ENCODE measurements at regions not wholly inside any gene's neighbourhood (a gene's known extent, or its start where the extent isn't known, plus 50 kb on each side); places are given as distances from the start of the nearest gene placed in this dataset.

- Histone ChIP-seq H3K27ac (ENCODE audit: low read depth, low read length) (no peak overlapping the region), H3K36me3 (ENCODE audit: insufficient read depth, low read length) (no peaks in the 10 kb centered on the region), H3K4me1 (ENCODE audit: insufficient read depth, low read length) (no peaks in the 10 kb centered on the region), H3K4me3 (ENCODE audit: low read length in 2 of 2) (no peak overlapping the region), H3K27me3 (ENCODE audit: insufficient read depth, low read length) (no peaks in the 10 kb centered on the region), H3K9me3 (ENCODE audit: control insufficient read depth in 1 of 2, low read length in 2 of 2) (no peaks in the 10 kb centered on the region)
- H3K27ac Mint-ChIP-seq: no peak overlapping the region
- no peak for DNase-seq
- H3K4me1 Mint-ChIP-seq: no peaks in the 10 kb centered on the region
- ChIA-PET POLR2A (ENCODE audit: partially characterized antibody) (no interaction called here), CTCF (ENCODE audit: partially characterized antibody) (no interaction called here)
- H3K36me3 Mint-ChIP-seq: no peaks in the 10 kb centered on the region
- H3K27me3 Mint-ChIP-seq: no peaks in the 10 kb centered on the region
- intact Hi-C loops (cut with micrococcal nuclease): no loop called here
- no peak overlapping the region for H3K4me3 Mint-ChIP-seq
- peaks cover 0 to 4% (median 0%) of the 10 kb centered on the region in 8 donors for H3K9me3 Mint-ChIP-seq
These were observed 474.4 kb upstream of the HSF2 start for GRCh38 chr6:121925024-121925423.

GRCh38 chr6:121925534-121926255, 473.8 kb upstream of the HSF2 start:
- Histone ChIP-seq H3K27me3 (ENCODE audit: insufficient read depth, low read length) (no peaks in the 10 kb centered on the region), H3K9me3 (ENCODE audit: control insufficient read depth in 1 of 2, low read length in 2 of 2) (no peaks in the 10 kb centered on the region), H3K4me1 (ENCODE audit: insufficient read depth, low read length) (no peaks in the 10 kb centered on the region), H3K36me3 (ENCODE audit: insufficient read depth, low read length) (no peaks in the 10 kb centered on the region), H3K27ac (ENCODE audit: low read depth, low read length) (no peak overlapping the region), H3K4me3 (ENCODE audit: low read length in 2 of 2) (no peak overlapping the region)
- ChIA-PET CTCF (ENCODE audit: partially characterized antibody) (no interaction called here), POLR2A (ENCODE audit: partially characterized antibody) (no interaction called here)
- no peaks in the 10 kb centered on the region for H3K36me3 Mint-ChIP-seq
- H3K4me1 Mint-ChIP-seq: no peaks in the 10 kb centered on the region
- no peaks in the 10 kb centered on the region for H3K27me3 Mint-ChIP-seq
- no peak overlapping the region for H3K4me3 Mint-ChIP-seq
- no peak for DNase-seq
- H3K27ac Mint-ChIP-seq: no peak overlapping the region
- peaks cover 0 to 4% (median 0%) of the 10 kb centered on the region in 8 donors for H3K9me3 Mint-ChIP-seq
- intact Hi-C loops (cut with micrococcal nuclease): no loop called here

GRCh38 chr6:121929301-121929700, 470.2 kb upstream of the HSF2 start:
- no peak overlapping the region for H3K27ac ChIP-seq (ENCODE audit: low read depth, low read length)
- ChIA-PET POLR2A (ENCODE audit: partially characterized antibody) (no interaction called here), CTCF (ENCODE audit: partially characterized antibody) (no interaction called here)
- no peaks in the 10 kb centered on the region for H3K9me3 ChIP-seq (ENCODE audit: control insufficient read depth in 1 of 2, low read length in 2 of 2)
- Mint-ChIP-seq H3K27me3 (no peaks in the 10 kb centered on the region), H3K9me3 (peaks cover 0 to 4% (median 0%) of the 10 kb centered on the region in 8 donors), H3K4me3 (no peak overlapping the region), H3K36me3 (peaks cover 0 to 1% of the 10 kb centered on the region in 2 donors), H3K27ac (no peak overlapping the region), H3K4me1 (no peaks in the 10 kb centered on the region)
- H3K27me3 ChIP-seq (ENCODE audit: insufficient read depth, low read length): no peaks in the 10 kb centered on the region
- DNase-seq: no peak
- no peaks in the 10 kb centered on the region for H3K4me1 ChIP-seq (ENCODE audit: insufficient read depth, low read length)
- no peak overlapping the region for H3K4me3 ChIP-seq (ENCODE audit: low read length in 2 of 2)
- intact Hi-C loops (cut with micrococcal nuclease): no loop called here
- H3K36me3 ChIP-seq (ENCODE audit: insufficient read depth, low read length): no peaks in the 10 kb centered on the region

- POLR2A ChIA-PET (ENCODE audit: partially characterized antibody): no interaction called here
- Histone ChIP-seq H3K4me1 (ENCODE audit: insufficient read depth, low read length) (no peaks in the 10 kb centered on the region), H3K36me3 (ENCODE audit: insufficient read depth, low read length) (no peaks in the 10 kb centered on the region), H3K27me3 (ENCODE audit: insufficient read depth, low read length) (no peaks in the 10 kb centered on the region), H3K9me3 (ENCODE audit: control insufficient read depth in 1 of 2, low read length in 2 of 2) (no peaks in the 10 kb centered on the region), H3K4me3 (ENCODE audit: low read length in 2 of 2) (no peak overlapping the region), H3K27ac (ENCODE audit: low read depth, low read length) (no peak overlapping the region)
- H3K27ac Mint-ChIP-seq: no peak overlapping the region
- peaks cover 0 to 1% of the 10 kb centered on the region in 2 donors for H3K36me3 Mint-ChIP-seq
- intact Hi-C loops (cut with micrococcal nuclease): no loop called here
- no peaks in the 10 kb centered on the region for H3K4me1 Mint-ChIP-seq
- H3K4me3 Mint-ChIP-seq: no peak overlapping the region
- H3K27me3 Mint-ChIP-seq: no peaks in the 10 kb centered on the region
- CTCF ChIA-PET (ENCODE audit: partially characterized antibody): no interaction called here
- no peak for DNase-seq
- H3K9me3 Mint-ChIP-seq: peaks cover 0 to 6% (median under 1%) of the 10 kb centered on the region in 8 donors
These were observed 467.1 kb upstream of the HSF2 start for GRCh38 chr6:121932076-121932991.

GRCh38 chr6:121934451-121934850, 465.0 kb upstream of the HSF2 start:
- intact Hi-C loops (cut with micrococcal nuclease): no loop called here
- H3K36me3 Mint-ChIP-seq: peaks cover 0 to 1% of the 10 kb centered on the region in 2 donors
- POLR2A ChIA-PET (ENCODE audit: partially characterized antibody): no interaction called here

GRCh38 chr6:121940728-121941127, 458.7 kb upstream of the HSF2 start:
- no peak overlapping the region for H3K27ac ChIP-seq (ENCODE audit: low read depth, low read length)
- intact Hi-C loops (cut with micrococcal nuclease): no loop called here
- H3K4me3 ChIP-seq (ENCODE audit: low read length in 2 of 2): no peak overlapping the region
- H3K36me3 Mint-ChIP-seq: no peaks in the 10 kb centered on the region
- no peak overlapping the region for H3K27ac Mint-ChIP-seq
- no peaks in the 10 kb centered on the region for H3K27me3 Mint-ChIP-seq
- CTCF ChIA-PET (ENCODE audit: partially characterized antibody): no interaction called here
- H3K36me3 ChIP-seq (ENCODE audit: insufficient read depth, low read length): no peaks in the 10 kb centered on the region
- no peaks in the 10 kb centered on the region for H3K4me1 ChIP-seq (ENCODE audit: insufficient read depth, low read length)
- no peaks in the 10 kb centered on the region for H3K27me3 ChIP-seq (ENCODE audit: insufficient read depth, low read length)
- peaks cover 2 to 29% (median 3%) of the 10 kb centered on the region in 8 donors for H3K9me3 Mint-ChIP-seq
- no peaks in the 10 kb centered on the region for H3K9me3 ChIP-seq (ENCODE audit: control insufficient read depth in 1 of 2, low read length in 2 of 2)
- H3K4me3 Mint-ChIP-seq: no peak overlapping the region
- DNase-seq: no peak
- POLR2A ChIA-PET (ENCODE audit: partially characterized antibody): no interaction called here
- H3K4me1 Mint-ChIP-seq: no peaks in the 10 kb centered on the region

More at GRCh38 chr6:121934451-121934850, 465.0 kb upstream of the HSF2 start:
- Histone ChIP-seq H3K27me3 (ENCODE audit: insufficient read depth, low read length) (no peaks in the 10 kb centered on the region), H3K4me1 (ENCODE audit: insufficient read depth, low read length) (no peaks in the 10 kb centered on the region), H3K9me3 (ENCODE audit: control insufficient read depth in 1 of 2, low read length in 2 of 2) (no peaks in the 10 kb centered on the region), H3K4me3 (ENCODE audit: low read length in 2 of 2) (no peak overlapping the region), H3K36me3 (ENCODE audit: insufficient read depth, low read length) (no peaks in the 10 kb centered on the region), H3K27ac (ENCODE audit: low read depth, low read length) (no peak overlapping the region)
- H3K4me3 Mint-ChIP-seq: no peak overlapping the region
- no peak for DNase-seq
- peaks cover 0 to 14% (median 3%) of the 10 kb centered on the region in 8 donors for H3K9me3 Mint-ChIP-seq
- CTCF ChIA-PET (ENCODE audit: partially characterized antibody): no interaction called here
- no peaks in the 10 kb centered on the region for H3K4me1 Mint-ChIP-seq
- no peaks in the 10 kb centered on the region for H3K27me3 Mint-ChIP-seq
- H3K27ac Mint-ChIP-seq: no peak overlapping the region

GRCh38 chr6:121944354-121944753, 455.1 kb upstream of the HSF2 start:
- Mint-ChIP-seq H3K36me3 (no peaks in the 10 kb centered on the region), H3K9me3 (peaks cover 2 to 19% (median 4%) of the 10 kb centered on the region in 8 donors), H3K4me3 (no peak overlapping the region), H3K27me3 (peaks cover 0 to 1% of the 10 kb centered on the region in 2 donors), H3K4me1 (no peaks in the 10 kb centered on the region), H3K27ac (no peak overlapping the region)
- H3K4me3 ChIP-seq (ENCODE audit: low read length in 2 of 2): no peak overlapping the region
- H3K27ac ChIP-seq (ENCODE audit: low read depth, low read length): no peak overlapping the region
- intact Hi-C loops (cut with micrococcal nuclease): no loop called here
- H3K4me1 ChIP-seq (ENCODE audit: insufficient read depth, low read length): no peaks in the 10 kb centered on the region
- DNase-seq: no peak
- H3K9me3 ChIP-seq (ENCODE audit: control insufficient read depth in 1 of 2, low read length in 2 of 2): no peaks in the 10 kb centered on the region
- H3K27me3 ChIP-seq (ENCODE audit: insufficient read depth, low read length): no peaks in the 10 kb centered on the region
- POLR2A ChIA-PET (ENCODE audit: partially characterized antibody): no interaction called here
- CTCF ChIA-PET (ENCODE audit: partially characterized antibody): no interaction called here
- H3K36me3 ChIP-seq (ENCODE audit: insufficient read depth, low read length): no peaks in the 10 kb centered on the region
